Type B pancreatic cell (in vitro differentiated cells): ENCODE measurements at regions not wholly inside any gene's neighbourhood (a gene's known extent, or its start where the extent isn't known, plus 50 kb on each side); places are given as distances from the start of the nearest gene placed in this dataset.
A peak's percentile ranks its signal among the peaks of the same experiment; 100 is the strongest.

Experiments
- DNase-seq: peaks from one replicate; pipeline ENCODE4 v3.0.0; 2021; ENCODE audit warnings: mixed read lengths; ENCODE audit not compliant: unreplicated experiment; ENCODE audit errors: extremely low spot score
- H3K27ac Mint-ChIP-seq: 2 replicates; pipeline ENCODE4 v1.8.0; 2021; ENCODE audit warnings: mild to moderate bottlenecking, mixed read lengths
- H3K27me3 Mint-ChIP-seq: 2 replicates; pipeline ENCODE4 v1.8.0; 2021; ENCODE audit warnings: mixed read lengths
- H3K36me3 Mint-ChIP-seq: 2 replicates; pipeline ENCODE4 v1.8.0; 2021; ENCODE audit warnings: mixed read lengths
- H3K4me1 Mint-ChIP-seq: one replicate; pipeline ENCODE4 v1.8.0; 2021; ENCODE audit warnings: mixed read lengths; ENCODE audit not compliant: unreplicated experiment
- H3K4me3 Mint-ChIP-seq: 2 replicates; pipeline ENCODE4 v1.8.0; 2021; ENCODE audit warnings: mild to moderate bottlenecking, mixed read lengths
- H3K9me3 Mint-ChIP-seq: 2 replicates; pipeline ENCODE4 v1.8.0; 2021; ENCODE audit warnings: mixed read lengths
- CTCF ChIP-seq: fragments of 200-600 bp; sonication (generic); conservative IDR thresholded peaks from 2 replicates; pipeline ENCODE4 v1.5.0; 2021; ENCODE audit warnings: antibody characterized with exemption, mild to moderate bottlenecking

GRCh38 chr6:106751501-106752252 is 122.3 kb downstream of the QRSL1 start:
- Mint-ChIP-seq H3K27me3 (no peaks in the 10 kb centered on the region), H3K36me3 (no peaks in the 10 kb centered on the region), H3K4me3 (no peak overlapping the region), H3K4me1 (peaks cover 43% of the 10 kb centered on the region), H3K9me3 (no peaks in the 10 kb centered on the region), H3K27ac (peak overlapping the region; percentile 88)
- no peak for TF ChIP-seq CTCF
- no peak for DNase-seq

- Mint-ChIP-seq H3K27ac (peak overlapping the region; percentile 88), H3K36me3 (no peaks in the 10 kb centered on the region), H3K27me3 (no peaks in the 10 kb centered on the region), H3K9me3 (no peaks in the 10 kb centered on the region), H3K4me3 (no peak overlapping the region), H3K4me1 (peaks cover 48% of the 10 kb centered on the region)
- DNase-seq, result no peak
- TF ChIP-seq CTCF, result no peak
These were observed 121.6 kb downstream of the QRSL1 start for GRCh38 chr6:106750946-106751345.

- no peak for DNase-seq
- peaks cover 54% of the 10 kb centered on the region for H3K4me1 Mint-ChIP-seq
- no peaks in the 10 kb centered on the region for H3K36me3 Mint-ChIP-seq
- peak overlapping the region; percentile 72 for H3K4me3 Mint-ChIP-seq
- H3K9me3 Mint-ChIP-seq, result no peaks in the 10 kb centered on the region
- H3K27me3 Mint-ChIP-seq, result no peaks in the 10 kb centered on the region
- peak overlapping the region; percentile 88 for H3K27ac Mint-ChIP-seq
- no peak for TF ChIP-seq CTCF
These were observed 121.0 kb downstream of the QRSL1 start for GRCh38 chr6:106750142-106750918.

GRCh38 chr6:106749609-106750008 is 120.2 kb downstream of the QRSL1 start:
- Mint-ChIP-seq H3K27ac (peak overlapping the region; percentile 54), H3K36me3 (no peaks in the 10 kb centered on the region), H3K4me3 (no peak overlapping the region), H3K9me3 (peaks cover under 1% of the 10 kb centered on the region), H3K4me1 (peaks cover 58% of the 10 kb centered on the region), H3K27me3 (no peaks in the 10 kb centered on the region)
- no peak for TF ChIP-seq CTCF
- DNase-seq, result no peak

- H3K9me3 Mint-ChIP-seq, result peaks cover 4% of the 10 kb centered on the region
- H3K4me1 Mint-ChIP-seq, result peaks cover 65% of the 10 kb centered on the region
- no peaks in the 10 kb centered on the region for H3K27me3 Mint-ChIP-seq
- peak; percentile 48 for TF ChIP-seq CTCF
- peak overlapping the region; percentile 45 for H3K27ac Mint-ChIP-seq
- H3K36me3 Mint-ChIP-seq, result peaks cover 7% of the 10 kb centered on the region
- DNase-seq, result no peak
- peak overlapping the region; percentile 0 for H3K4me3 Mint-ChIP-seq
These were observed 119.3 kb downstream of the QRSL1 start for GRCh38 chr6:106748547-106749207.
